HepG2 (cell line): ENCODE measurements at regions not wholly inside any gene's neighbourhood (a gene's known extent, or its start where the extent isn't known, plus 50 kb on each side); places are given as distances from the start of the nearest gene placed in this dataset.

Experiments used
- CHD2 ChIP-seq: IDR thresholded peaks from 2 replicates; pipeline ENCODE4 v1.6.1; 2011; ENCODE audit warnings: low read depth, low read length, improper control_type of control experiment
- NFE2 ChIP-seq: sonication (generic); formaldehyde crosslinking; IDR thresholded peaks from 2 replicates; pipeline ENCODE4 v1.4.0; 2020; ENCODE audit warnings: missing genetic modification reagents
- NFYC ChIP-seq: IDR thresholded peaks from 2 replicates; pipeline ENCODE4 v1.6.1; 2016; ENCODE audit warnings: missing genetic modification reagents, missing compliant biosample characterization
- TF ChIP-seq, protein P1 (sequence below): sonication (generic); formaldehyde crosslinking; IDR thresholded peaks from one replicate; pipeline ENCODE4 v1.5.1; 2020; ENCODE audit warnings: mild to moderate bottlenecking, missing genetic modification reagents; ENCODE audit errors: not compliant biosample characterization
- TF ChIP-seq, protein P2 (sequence below): conservative IDR thresholded peaks from 2 replicates; pipeline ENCODE4 v1.6.1; 2018; ENCODE audit warnings: missing genetic modification reagents

DNA sequence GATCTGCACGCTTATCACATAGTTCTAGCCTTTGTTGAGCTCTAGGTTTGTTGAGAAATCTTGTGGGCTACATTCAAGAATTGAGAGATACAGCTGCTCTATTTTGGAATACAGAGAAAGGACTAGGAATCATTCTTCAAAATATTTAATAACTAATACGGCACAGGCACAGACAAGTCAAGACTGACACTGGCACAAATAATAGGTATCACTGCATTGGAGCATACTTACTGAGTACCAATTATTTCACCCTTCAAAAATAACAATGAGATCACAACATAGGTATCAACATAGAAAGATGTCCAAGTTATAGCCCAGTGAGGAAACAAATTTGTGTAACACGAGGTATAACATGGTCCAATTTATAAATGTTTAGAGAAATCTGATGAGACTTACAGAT is 133.7 kb upstream of the TSC22D2 start (continued):
- TF ChIP-seq, protein P1, sequence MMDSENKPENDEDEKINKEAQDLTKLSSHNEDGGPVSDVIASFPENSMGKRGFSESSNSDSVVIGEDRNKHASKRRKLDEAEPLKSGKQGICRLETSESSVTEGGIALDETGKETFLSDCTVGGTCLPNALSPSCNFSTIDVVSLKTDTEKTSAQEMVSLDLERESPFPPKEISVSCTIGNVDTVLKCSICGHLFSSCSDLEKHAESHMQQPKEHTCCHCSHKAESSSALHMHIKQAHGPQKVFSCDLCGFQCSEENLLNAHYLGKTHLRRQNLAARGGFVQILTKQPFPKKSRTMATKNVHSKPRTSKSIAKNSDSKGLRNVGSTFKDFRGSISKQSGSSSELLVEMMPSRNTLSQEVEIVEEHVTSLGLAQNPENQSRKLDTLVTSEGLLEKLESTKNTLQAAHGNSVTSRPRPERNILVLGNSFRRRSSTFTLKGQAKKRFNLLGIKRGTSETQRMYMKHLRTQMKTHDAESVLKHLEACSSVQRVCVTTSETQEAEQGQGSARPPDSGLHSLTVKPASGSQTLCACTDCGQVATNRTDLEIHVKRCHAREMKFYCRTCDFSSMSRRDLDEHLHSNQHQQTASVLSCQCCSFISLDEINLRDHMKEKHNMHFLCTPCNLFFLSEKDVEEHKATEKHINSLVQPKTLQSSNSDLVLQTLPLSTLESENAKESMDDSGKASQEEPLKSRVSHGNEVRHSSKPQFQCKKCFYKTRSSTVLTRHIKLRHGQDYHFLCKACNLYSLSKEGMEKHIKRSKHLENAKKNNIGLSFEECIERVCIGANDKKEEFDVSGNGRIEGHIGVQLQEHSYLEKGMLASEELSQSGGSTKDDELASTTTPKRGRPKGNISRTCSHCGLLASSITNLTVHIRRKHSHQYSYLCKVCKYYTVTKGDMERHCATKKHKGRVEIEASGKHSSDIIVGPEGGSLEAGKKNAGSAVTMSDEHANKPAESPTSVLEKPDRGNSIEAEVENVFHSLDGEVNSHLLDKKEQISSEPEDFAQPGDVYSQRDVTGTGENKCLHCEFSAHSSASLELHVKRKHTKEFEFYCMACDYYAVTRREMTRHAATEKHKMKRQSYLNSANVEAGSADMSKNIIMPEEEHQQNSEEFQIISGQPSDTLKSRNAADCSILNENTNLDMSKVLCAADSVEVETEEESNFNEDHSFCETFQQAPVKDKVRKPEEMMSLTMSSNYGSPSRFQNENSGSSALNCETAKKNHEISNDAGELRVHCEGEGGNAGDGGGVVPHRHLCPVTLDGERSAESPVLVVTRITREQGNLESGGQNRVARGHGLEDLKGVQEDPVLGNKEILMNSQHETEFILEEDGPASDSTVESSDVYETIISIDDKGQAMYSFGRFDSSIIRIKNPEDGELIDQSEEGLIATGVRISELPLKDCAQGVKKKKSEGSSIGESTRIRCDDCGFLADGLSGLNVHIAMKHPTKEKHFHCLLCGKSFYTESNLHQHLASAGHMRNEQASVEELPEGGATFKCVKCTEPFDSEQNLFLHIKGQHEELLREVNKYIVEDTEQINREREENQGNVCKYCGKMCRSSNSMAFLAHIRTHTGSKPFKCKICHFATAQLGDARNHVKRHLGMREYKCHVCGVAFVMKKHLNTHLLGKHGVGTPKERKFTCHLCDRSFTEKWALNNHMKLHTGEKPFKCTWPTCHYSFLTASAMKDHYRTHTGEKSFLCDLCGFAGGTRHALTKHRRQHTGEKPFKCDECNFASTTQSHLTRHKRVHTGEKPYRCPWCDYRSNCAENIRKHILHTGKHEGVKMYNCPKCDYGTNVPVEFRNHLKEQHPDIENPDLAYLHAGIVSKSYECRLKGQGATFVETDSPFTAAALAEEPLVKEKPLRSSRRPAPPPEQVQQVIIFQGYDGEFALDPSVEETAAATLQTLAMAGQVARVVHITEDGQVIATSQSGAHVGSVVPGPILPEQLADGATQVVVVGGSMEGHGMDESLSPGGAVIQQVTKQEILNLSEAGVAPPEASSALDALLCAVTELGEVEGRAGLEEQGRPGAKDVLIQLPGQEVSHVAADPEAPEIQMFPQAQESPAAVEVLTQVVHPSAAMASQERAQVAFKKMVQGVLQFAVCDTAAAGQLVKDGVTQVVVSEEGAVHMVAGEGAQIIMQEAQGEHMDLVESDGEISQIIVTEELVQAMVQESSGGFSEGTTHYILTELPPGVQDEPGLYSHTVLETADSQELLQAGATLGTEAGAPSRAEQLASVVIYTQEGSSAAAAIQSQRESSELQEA (CRISPR knock-in tag): no peak
- TF ChIP-seq NFE2 (CRISPR knock-in tag) (no peak), CHD2 (no peak), NFYC (CRISPR knock-in tag) (no peak)
- TF ChIP-seq, protein P2, sequence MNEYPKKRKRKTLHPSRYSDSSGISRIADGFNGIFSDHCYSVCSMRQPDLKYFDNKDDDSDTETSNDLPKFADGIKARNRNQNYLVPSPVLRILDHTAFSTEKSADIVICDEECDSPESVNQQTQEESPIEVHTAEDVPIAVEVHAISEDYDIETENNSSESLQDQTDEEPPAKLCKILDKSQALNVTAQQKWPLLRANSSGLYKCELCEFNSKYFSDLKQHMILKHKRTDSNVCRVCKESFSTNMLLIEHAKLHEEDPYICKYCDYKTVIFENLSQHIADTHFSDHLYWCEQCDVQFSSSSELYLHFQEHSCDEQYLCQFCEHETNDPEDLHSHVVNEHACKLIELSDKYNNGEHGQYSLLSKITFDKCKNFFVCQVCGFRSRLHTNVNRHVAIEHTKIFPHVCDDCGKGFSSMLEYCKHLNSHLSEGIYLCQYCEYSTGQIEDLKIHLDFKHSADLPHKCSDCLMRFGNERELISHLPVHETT: no peak
